GM12878 (cell line): ENCODE measurements at regions not wholly inside any gene's neighbourhood (a gene's known extent, or its start where the extent isn't known, plus 50 kb on each side); places are given as distances from the start of the nearest gene placed in this dataset.

ENCODE experiments used
- ATAC-seq: fragments of 200-7000 bp; cut with Tn5 transposase; 3 replicates; pipeline ENCODE4 v1.9.1; 2020; ENCODE audit warnings: mild to moderate bottlenecking, moderate library complexity
- BruUV-seq: library from RNA; stranded (reverse); fragments of 400-500 nt; replicated peaks from 2 replicates; lab custom pipeline; 2021; lab: Mats Ljungman, UMichigan
- CTCF ChIA-PET: fragments of 300-600 bp; sonication (Branson Sonifier 250); formaldehyde crosslinking; extraction: SDS; loops from one replicate; lab custom pipeline; 2021; ENCODE audit warnings: inconsistent platforms; lab: Yijun Ruan, JAX
- POLR2A ChIA-PET: fragments of 350-600 bp; formaldehyde crosslinking; extraction: SDS; loops from one replicate; lab custom pipeline; 2021; ENCODE audit warnings: inconsistent platforms; lab: Charles Lee
- RAD21 ChIA-PET: fragments of 300-600 bp; sonication (Branson Sonifier 250); formaldehyde crosslinking; loops from one replicate; lab custom pipeline; 2023; ENCODE audit warnings: antibody characterized with exemption; ENCODE audit not compliant: unreplicated experiment; lab: Charles Lee
- SMC1A ChIA-PET: fragments of 300-600 bp; sonication (Branson Sonifier 250); formaldehyde crosslinking; loops from one replicate; lab custom pipeline; 2023; ENCODE audit not compliant: unreplicated experiment, uncharacterized antibody; lab: Charles Lee
- DNase-seq: peaks from one replicate; pipeline ENCODE4 v3.0.0-alpha.2; 2011; ENCODE audit warnings: low read depth, low spot score
- FAIRE-seq: peaks from 3 replicates; lab custom pipeline; 2011; peaks lifted over from hg19 to GRCh38; lab: Jason Lieb, UNC
- H2AFZ ChIP-seq: 2 replicates; pipeline ENCODE4 v1.6.0; 2011; ENCODE audit warnings: low read depth, low read length, control low read depth; ENCODE audit not compliant: control insufficient read depth
- H3K27ac ChIP-seq: 2 replicates; pipeline ENCODE4 v1.5.1; 2011; ENCODE audit warnings: control low read depth; ENCODE audit not compliant: control insufficient read depth, insufficient read depth
- H3K27me3 ChIP-seq, 2 experiments: replicated peaks in 1 of 2; 2 replicates each; pipeline versions ENCODE4 v1.6.0 to v1.6.1; 2011; ENCODE audit warnings: low read length in 1 of 2; ENCODE audit not compliant: control insufficient read depth in 2 of 2, insufficient read depth in 2 of 2
- H3K36me3 ChIP-seq, 2 experiments: 2 replicates each; pipeline ENCODE4 v1.5.1; 2011; ENCODE audit warnings: low read length in 1 of 2; ENCODE audit not compliant: control insufficient read depth in 2 of 2, insufficient read depth in 2 of 2
- H3K4me1 ChIP-seq: 2 replicates; pipeline ENCODE4 v1.6.1; 2011; ENCODE audit warnings: mild to moderate bottlenecking, low read length, moderate library complexity, mixed read lengths; ENCODE audit not compliant: control insufficient read depth, insufficient read depth
- H3K4me2 ChIP-seq: 2 replicates; pipeline ENCODE4 v1.6.0; 2011; ENCODE audit warnings: control low read depth; ENCODE audit not compliant: control insufficient read depth, insufficient read depth
- H3K4me3 ChIP-seq: fragments of 200-600 bp; sonication (generic); 2 replicates; pipeline ENCODE4 v1.5.1; 2016
- H3K79me2 ChIP-seq: 2 replicates; pipeline ENCODE4 v1.6.0; 2011; ENCODE audit warnings: low read length; ENCODE audit not compliant: control insufficient read depth, insufficient read depth
- H3K9ac ChIP-seq: 2 replicates; pipeline ENCODE4 v1.8.0; 2011; ENCODE audit warnings: low read length, control low read depth, mixed read lengths; ENCODE audit not compliant: control insufficient read depth, insufficient read depth
- H3K9me3 ChIP-seq: replicated peaks from 3 replicates; pipeline ENCODE4 v1.5.1; 2011; ENCODE audit warnings: mild to moderate bottlenecking, low read length; ENCODE audit not compliant: control insufficient read depth, insufficient read depth
- H4K20me1 ChIP-seq: 2 replicates; pipeline ENCODE4 v1.6.0; 2011; ENCODE audit not compliant: control insufficient read depth, insufficient read depth
- CEBPB ChIP-seq, 2 experiments: fragments of 150-350 bp in 1 of 2; IDR thresholded peaks; 2 replicates each; pipeline ENCODE4 v1.6.1; 2012 to 2014; ENCODE audit warnings: low read depth in 2 of 2, low read length in 2 of 2, borderline replicate concordance in 1 of 2, inconsistent platforms in 1 of 2
- CREM ChIP-seq: IDR thresholded peaks from 2 replicates; pipeline ENCODE4 v1.6.1; 2014; ENCODE audit warnings: antibody characterized with exemption, low read depth
- DPF2 ChIP-seq: fragments of 450-650 bp; IDR thresholded peaks from 2 replicates; pipeline ENCODE4 v1.6.1; 2017; ENCODE audit warnings: mild to moderate bottlenecking
- E2F4 ChIP-seq: IDR thresholded peaks from 2 replicates; pipeline ENCODE4 v1.6.1; 2012; ENCODE audit warnings: low read depth, low read length, improper control_type of control experiment
- HSF1 ChIP-seq: fragments of 150-350 bp; IDR thresholded peaks from 2 replicates; pipeline ENCODE4 v1.6.1; 2014; ENCODE audit warnings: mild to moderate bottlenecking, low read depth, low read length
- KAT2A ChIP-seq: conservative IDR thresholded peaks from 2 replicates; pipeline ENCODE4 v1.6.1; 2011; ENCODE audit warnings: low read depth, low read length; ENCODE audit not compliant: control insufficient read depth
- MTA2 ChIP-seq: fragments of 450-650 bp; IDR thresholded peaks from 2 replicates; pipeline ENCODE4 v1.6.1; 2016; ENCODE audit warnings: low read depth, mild to moderate bottlenecking, moderate library complexity
- NBN ChIP-seq: fragments of 450-650 bp; IDR thresholded peaks from 2 replicates; pipeline ENCODE4 v1.6.1; 2016
- PML ChIP-seq: IDR thresholded peaks from 2 replicates; pipeline ENCODE4 v1.6.1; 2012; ENCODE audit warnings: low read length, inconsistent platforms
- RAD21 ChIP-seq: IDR thresholded peaks from 2 replicates; pipeline ENCODE4 v1.6.1; 2011; ENCODE audit warnings: mild to moderate bottlenecking, low read depth, low read length, moderate library complexity; ENCODE audit not compliant: insufficient read depth
- RB1 ChIP-seq: fragments of 450-650 bp; formaldehyde crosslinking; IDR thresholded peaks from 2 replicates; pipeline ENCODE4 v1.6.1; 2017; ENCODE audit warnings: mild to moderate bottlenecking, borderline replicate concordance
- RFX5 ChIP-seq: IDR thresholded peaks from 2 replicates; pipeline ENCODE4 v1.6.1; 2011; ENCODE audit warnings: low read depth, low read length, improper control_type of control experiment
- SRF ChIP-seq, 2 experiments: IDR thresholded peaks; 2 replicates each; pipeline ENCODE4 v1.6.1; 2011; ENCODE audit warnings: low read depth in 2 of 2, low read length in 2 of 2, mild to moderate bottlenecking in 1 of 2, moderate library complexity in 1 of 2
- ZBED1 ChIP-seq: IDR thresholded peaks from 2 replicates; pipeline ENCODE4 v1.6.1; 2016; ENCODE audit warnings: borderline replicate concordance
- ZNF207 ChIP-seq: fragments of 450-650 bp; IDR thresholded peaks from 2 replicates; pipeline ENCODE4 v1.6.1; 2014; ENCODE audit warnings: antibody characterized with exemption, mild to moderate bottlenecking, borderline replicate concordance
- ZNF217 ChIP-seq: fragments of 450-650 bp; IDR thresholded peaks from 2 replicates; pipeline ENCODE4 v1.6.1; 2017; ENCODE audit warnings: antibody characterized with exemption, mild to moderate bottlenecking
- WGBS: methylation state at CpG from one replicate; pipeline ENCODE4 v1.1.6; 2016; ENCODE audit warnings: low lambda C conversion rate; ENCODE audit not compliant: insufficient replicate concordance, insufficient coverage; ENCODE audit errors: missing lambda C conversion rate; 5-methylcytosine and 5-hydroxymethylcytosine counted together
- in situ Hi-C: fragments of 300-500 bp; cut with MboI; formaldehyde crosslinking; loops from 9 replicates; pipeline ENCODE4 v1.14.3; 2018; ENCODE audit warnings: mixed read lengths
- intact Hi-C: fragments of 100-400 bp; cut with micrococcal nuclease; formaldehyde crosslinking; loops from one replicate; pipeline ENCODE4 v1.14.2; 2022; ENCODE audit not compliant: unreplicated experiment
- TF ChIP-seq, protein P1 (sequence below): fragments of 450-650 bp; IDR thresholded peaks from 2 replicates; pipeline ENCODE4 v1.6.1; 2018; ENCODE audit warnings: borderline replicate concordance, mild to moderate bottlenecking; ENCODE audit not compliant: partially characterized antibody

DNA sequence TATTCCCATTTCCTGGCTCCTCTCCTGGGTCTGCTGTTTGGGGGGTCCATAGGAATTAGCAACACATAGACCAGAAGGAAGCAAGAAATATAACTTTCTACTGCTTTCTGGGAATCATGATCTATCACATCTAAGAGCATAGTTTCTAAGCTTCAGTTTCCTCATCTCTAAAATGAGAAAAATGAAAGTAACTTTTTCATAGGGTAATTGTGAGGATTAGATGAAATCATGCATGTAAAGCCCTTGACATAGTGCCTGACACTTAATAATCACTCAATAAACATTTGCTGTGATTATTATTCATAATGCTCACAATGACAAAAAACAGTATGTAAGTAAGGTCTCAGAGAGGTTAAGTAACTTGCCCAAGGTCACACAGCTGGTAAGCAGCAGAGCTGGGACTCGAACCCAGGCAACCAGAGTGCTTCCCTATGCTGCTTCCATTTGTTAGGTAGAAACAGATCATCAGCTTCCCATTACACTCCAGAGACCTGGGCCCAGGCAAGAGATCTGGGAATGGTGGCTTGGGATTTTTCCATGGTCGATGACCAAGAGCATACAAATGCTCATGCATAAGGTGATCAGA, 86.6 kb upstream of the MAFB start:
- no peak overlapping the region for H3K4me3 ChIP-seq
- no peak for ATAC-seq
- TF ChIP-seq NBN, result no peak
- no peak for TF ChIP-seq RFX5
- no peak for TF ChIP-seq ZNF207
- no peak for TF ChIP-seq RAD21
- TF ChIP-seq, protein P1, sequence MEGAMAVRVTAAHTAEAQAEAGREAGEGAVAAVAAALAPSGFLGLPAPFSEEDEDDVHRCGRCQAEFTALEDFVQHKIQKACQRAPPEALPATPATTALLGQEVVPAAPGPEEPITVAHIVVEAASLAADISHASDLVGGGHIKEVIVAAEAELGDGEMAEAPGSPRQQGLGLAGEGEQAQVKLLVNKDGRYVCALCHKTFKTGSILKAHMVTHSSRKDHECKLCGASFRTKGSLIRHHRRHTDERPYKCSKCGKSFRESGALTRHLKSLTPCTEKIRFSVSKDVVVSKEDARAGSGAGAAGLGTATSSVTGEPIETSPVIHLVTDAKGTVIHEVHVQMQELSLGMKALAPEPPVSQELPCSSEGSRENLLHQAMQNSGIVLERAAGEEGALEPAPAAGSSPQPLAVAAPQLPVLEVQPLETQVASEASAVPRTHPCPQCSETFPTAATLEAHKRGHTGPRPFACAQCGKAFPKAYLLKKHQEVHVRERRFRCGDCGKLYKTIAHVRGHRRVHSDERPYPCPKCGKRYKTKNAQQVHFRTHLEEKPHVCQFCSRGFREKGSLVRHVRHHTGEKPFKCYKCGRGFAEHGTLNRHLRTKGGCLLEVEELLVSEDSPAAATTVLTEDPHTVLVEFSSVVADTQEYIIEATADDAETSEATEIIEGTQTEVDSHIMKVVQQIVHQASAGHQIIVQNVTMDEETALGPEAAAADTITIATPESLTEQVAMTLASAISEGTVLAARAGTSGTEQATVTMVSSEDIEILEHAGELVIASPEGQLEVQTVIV, result no peak
- TF ChIP-seq HSF1, result no peak
- no peak for TF ChIP-seq MTA2
- no peak for TF ChIP-seq CREM
- no peak for TF ChIP-seq ZBED1
- TF ChIP-seq KAT2A, result no peak
- TF ChIP-seq CEBPB (IDR thresholded peaks at IDR 0.05; ENCODE audit: borderline replicate concordance in 1 of 2, low read depth in 2 of 2, low read length in 2 of 2), result no peak
- TF ChIP-seq PML, result no peak
- TF ChIP-seq RB1, result no peak
- TF ChIP-seq ZNF217, result no peak
- no peak for TF ChIP-seq DPF2
- no peak for TF ChIP-seq E2F4
- no peak for TF ChIP-seq SRF (IDR thresholded peaks at IDR 0.05; ENCODE audit: low read depth in 2 of 2, low read length in 2 of 2)
- TF ChIP-seq, all 136 proteins: peak for 0
- Histone ChIP-seq H3K27me3 (peaks cover 0 to 4% of the 10 kb centered on the region in 2 experiments; a peak in 2 of 4 replicates), H4K20me1 (no peaks in the 10 kb centered on the region), H3K27ac (no peak overlapping the region), H3K79me2 (no peaks in the 10 kb centered on the region), H3K4me2 (no peak overlapping the region), H3K4me1 (no peaks in the 10 kb centered on the region), H2AFZ (no peak overlapping the region), H3K9ac (no peak overlapping the region), H3K36me3 (no peaks in the 10 kb centered on the region), H3K9me3 (no peaks in the 10 kb centered on the region)
- 0% methylated on average over 2 of the region's 2 CpGs for WGBS
- BruUV-seq, result no TSS peak
- in situ Hi-C loops (no loop called here), intact Hi-C loops (no loop called here)
- FAIRE-seq (no peak), DNase-seq (no peak)
- ChIA-PET CTCF (no interaction called here), RAD21 (no interaction called here), SMC1A (no interaction called here), POLR2A (no interaction called here)
